Liver (tissue), 8 donors: ENCODE measurements at regions not wholly inside any gene's neighbourhood (a gene's known extent, or its start where the extent isn't known, plus 50 kb on each side); places are given as distances from the start of the nearest gene placed in this dataset.

Experiments
- DNase-seq: peaks from one replicate; pipeline ENCODE4 v3.0.0-alpha.2; 2017; ENCODE audit warnings: low spot score
- H3K27ac ChIP-seq, 2 donors: one replicate each; pipeline ENCODE4 v1.7.0; 2013; ENCODE audit warnings: inconsistent platforms in 2 of 2, low read length in 2 of 2, control low read depth in 1 of 2, low read depth in 1 of 2, mild to moderate bottlenecking in 1 of 2
- H3K27me3 ChIP-seq, 4 donors: one replicate each; pipeline versions ENCODE4 v1.6.1 to v1.7.0; 2013; ENCODE audit warnings: low read length in 3 of 4, inconsistent platforms in 1 of 4, mild to moderate bottlenecking in 1 of 4, moderate library complexity in 1 of 4; ENCODE audit not compliant: control insufficient read depth in 4 of 4, insufficient read depth in 4 of 4
- H3K36me3 ChIP-seq, 4 donors: one replicate each; pipeline versions ENCODE4 v1.6.1 to v1.7.0; 2013; ENCODE audit warnings: low read length in 3 of 4, mild to moderate bottlenecking in 3 of 4, low read depth in 1 of 4, moderate library complexity in 1 of 4; ENCODE audit not compliant: control insufficient read depth in 4 of 4, insufficient read depth in 3 of 4
- H3K4me1 ChIP-seq, 4 donors: one replicate each; pipeline versions ENCODE4 v1.6.1 to v1.7.0; 2013; ENCODE audit warnings: low read length in 3 of 4, mild to moderate bottlenecking in 3 of 4, moderate library complexity in 1 of 4; ENCODE audit not compliant: control insufficient read depth in 4 of 4, insufficient read depth in 4 of 4
- H3K4me3 ChIP-seq, 3 donors: one replicate each; pipeline versions ENCODE4 v1.6.1 to v1.7.0; 2013; ENCODE audit warnings: low read length in 3 of 3, control low read depth in 1 of 3, low read depth in 1 of 3, mild to moderate bottlenecking in 1 of 3
- H3K9ac ChIP-seq, 2 donors: one replicate each; pipeline ENCODE4 v1.7.0; 2013; ENCODE audit warnings: low read length in 2 of 2, mild to moderate bottlenecking in 2 of 2, moderate library complexity in 2 of 2, control low read depth in 1 of 2, low read depth in 1 of 2
- H3K9me3 ChIP-seq, 4 donors: one replicate each; pipeline versions ENCODE4 v1.6.1 to v1.7.0; 2013; ENCODE audit warnings: low read length in 3 of 4; ENCODE audit not compliant: control insufficient read depth in 4 of 4
- ATF3 ChIP-seq: IDR thresholded peaks from 2 replicates; pipeline ENCODE4 v1.6.1; 2016; ENCODE audit warnings: antibody characterized with exemption
- CTCF ChIP-seq: fragments of 150-350 bp; IDR thresholded peaks from 2 replicates; pipeline ENCODE4 v1.5.1; 2017; ENCODE audit warnings: improper control_type of control experiment, low read depth, low read length; ENCODE audit not compliant: missing input control
- EGR1 ChIP-seq, 2 donors: IDR thresholded peaks; 2 replicates each; pipeline ENCODE4 v1.6.1; 2016 to 2018; ENCODE audit warnings: antibody characterized with exemption in 2 of 2, low read depth in 2 of 2
- FOXA1 ChIP-seq: IDR thresholded peaks from 2 replicates; pipeline ENCODE4 v1.6.1; 2016; ENCODE audit warnings: antibody characterized with exemption
- FOXA2 ChIP-seq: IDR thresholded peaks from 2 replicates; pipeline ENCODE4 v1.6.1; 2016; ENCODE audit warnings: antibody characterized with exemption
- HNF4A ChIP-seq, 2 donors: conservative IDR thresholded peaks; 2 replicates each; pipeline ENCODE4 v1.6.1; 2016; ENCODE audit warnings: antibody characterized with exemption in 2 of 2, mild to moderate bottlenecking in 2 of 2
- HNF4G ChIP-seq: IDR thresholded peaks from 2 replicates; pipeline ENCODE4 v1.6.1; 2016; ENCODE audit warnings: antibody characterized with exemption
- MAX ChIP-seq: IDR thresholded peaks from 2 replicates; pipeline ENCODE4 v1.6.1; 2016; ENCODE audit warnings: antibody characterized with exemption
- NR2F2 ChIP-seq: IDR thresholded peaks from 2 replicates; pipeline ENCODE4 v1.6.1; 2016; ENCODE audit warnings: antibody characterized with exemption
- RAD21 ChIP-seq, 2 donors: IDR thresholded peaks; 2 replicates each; pipeline ENCODE4 v1.6.1; 2016; ENCODE audit warnings: antibody characterized with exemption in 2 of 2, mild to moderate bottlenecking in 2 of 2
- REST ChIP-seq: IDR thresholded peaks from 2 replicates; pipeline ENCODE4 v1.6.1; 2016; ENCODE audit warnings: antibody characterized with exemption, mild to moderate bottlenecking
- SP1 ChIP-seq: IDR thresholded peaks from 2 replicates; pipeline ENCODE4 v1.6.1; 2018; ENCODE audit warnings: antibody characterized with exemption, mild to moderate bottlenecking
- TAF1 ChIP-seq: conservative IDR thresholded peaks from 2 replicates; pipeline ENCODE4 v1.6.1; 2016; ENCODE audit warnings: antibody characterized with exemption, mild to moderate bottlenecking
- YY1 ChIP-seq: IDR thresholded peaks from 2 replicates; pipeline ENCODE4 v1.6.1; 2016; ENCODE audit warnings: antibody characterized with exemption, mild to moderate bottlenecking
- ZBTB33 ChIP-seq: IDR thresholded peaks from 2 replicates; pipeline ENCODE4 v1.6.1; 2016; ENCODE audit warnings: antibody characterized with exemption
- WGBS: extraction: QIAGEN DNeasy Blood & Tissue Kit; methylation state at CpG from one replicate; pipeline ENCODE4 v1.1.7; 2013; 5-methylcytosine and 5-hydroxymethylcytosine counted together
- donor health status: healthy.
- donor health status: healthy.
- donor health status: healthy.
- donor health status: healthy.
- donor health status: healthy.

- H3K9ac ChIP-seq = no peak overlapping the region
- H3K27ac ChIP-seq = no peak overlapping the region
- no peak for DNase-seq
- peaks cover 0 to 4% (median 0%) of the 10 kb centered on the region in 4 donors for H3K9me3 ChIP-seq
- no peaks in the 10 kb centered on the region for H3K4me1 ChIP-seq
- WGBS = 70% methylated on average over 6 of the region's 6 CpGs
- no peaks in the 10 kb centered on the region for H3K36me3 ChIP-seq
- TF ChIP-seq TAF1 (no peak), FOXA1 (no peak), REST (no peak)
- H3K27me3 ChIP-seq = no peaks in the 10 kb centered on the region
- no peak overlapping the region for H3K4me3 ChIP-seq
These were observed 1314.1 kb upstream of the CDH6 start for GRCh38 chr5:29879401-29879800.

- Histone ChIP-seq H3K9me3 (peaks cover 0 to 4% (median 0%) of the 10 kb centered on the region in 4 donors), H3K4me1 (no peaks in the 10 kb centered on the region), H3K9ac (no peak overlapping the region), H3K36me3 (no peaks in the 10 kb centered on the region), H3K27ac (no peak overlapping the region), H3K27me3 (no peaks in the 10 kb centered on the region), H3K4me3 (no peak overlapping the region)
- WGBS = 96% methylated on average over 2 of the region's 2 CpGs
- no peak for DNase-seq
- TF ChIP-seq HNF4G (no peak), FOXA1 (no peak), CTCF (no peak), ZBTB33 (no peak)
These were observed 1314.9 kb upstream of the CDH6 start for GRCh38 chr5:29878599-29878998.

- Histone ChIP-seq H3K27ac (no peak overlapping the region), H3K4me1 (no peaks in the 10 kb centered on the region), H3K4me3 (no peak overlapping the region), H3K9me3 (no peaks in the 10 kb centered on the region), H3K9ac (no peak overlapping the region), H3K27me3 (no peaks in the 10 kb centered on the region), H3K36me3 (no peaks in the 10 kb centered on the region)
- 72% methylated on average over 2 of the region's 2 CpGs for WGBS
- DNase-seq = no peak
- TF ChIP-seq HNF4G (no peak), ZBTB33 (no peak), RAD21 (IDR thresholded peaks at IDR 0.05) (no peak), HNF4A (conservative IDR thresholded peaks at IDR 0.05) (no peak), FOXA2 (no peak), NR2F2 (no peak), TAF1 (no peak), EGR1 (IDR thresholded peaks at IDR 0.05; ENCODE audit: low read depth in 2 of 2) (no peak), YY1 (no peak), SP1 (no peak), REST (no peak), MAX (no peak), ATF3 (no peak)
These were observed 1326.3 kb upstream of the CDH6 start for GRCh38 chr5:29867155-29867554.
